Naive thymus-derived CD8-positive, alpha-beta T cell (primary cell): ENCODE measurements at regions not wholly inside any gene's neighbourhood (a gene's known extent, or its start where the extent isn't known, plus 50 kb on each side); places are given as distances from the start of the nearest gene placed in this dataset.

Experiments used
- ATAC-seq, 2 donors: fragments of 150-1000 bp; cut with Tn5 transposase in 1 of 2; sonication (Bioruptor Pico), chemical (Tn5 transposase) in 1 of 2; 1 replicate in 1 of 2; 2 replicates in 1 of 2; pipeline ENCODE4 v1.10.0; 2021; ENCODE audit warnings: mild to moderate bottlenecking in 2 of 2, moderate library complexity in 2 of 2
- POLR2A ChIA-PET: fragments of 350-600 bp; sonication (Branson Sonifier 250); formaldehyde crosslinking; loops from one replicate; lab custom pipeline; 2021; ENCODE audit warnings: antibody characterized with exemption; lab: Charles Lee
- DNase-seq, 10 donors: peaks; one replicate each; pipeline versions ENCODE4 v3.0.0 to v3.0.0-alpha.2; 2020 to 2022
- H3K27ac Mint-ChIP-seq, 10 donors: one replicate each; pipeline ENCODE4 v1.8.0; 2020 to 2022; ENCODE audit warnings: mild to moderate bottlenecking in 10 of 10, mixed read lengths in 10 of 10, moderate library complexity in 4 of 10, inconsistent platforms in 1 of 10
- H3K27me3 Mint-ChIP-seq, 5 donors: one replicate each; pipeline ENCODE4 v1.8.0; 2021 to 2022; ENCODE audit warnings: mixed read lengths in 5 of 5
- H3K36me3 Mint-ChIP-seq, 3 donors: one replicate each; pipeline ENCODE4 v1.8.0; 2020 to 2022; ENCODE audit warnings: mixed read lengths in 3 of 3, mild to moderate bottlenecking in 2 of 3, inconsistent platforms in 1 of 3
- H3K4me1 Mint-ChIP-seq, 4 donors: one replicate each; pipeline ENCODE4 v1.8.0; 2021 to 2022; ENCODE audit warnings: mixed read lengths in 4 of 4
- H3K4me3 Mint-ChIP-seq, 10 donors: one replicate each; pipeline ENCODE4 v1.8.0; 2020 to 2022; ENCODE audit warnings: mild to moderate bottlenecking in 10 of 10, mixed read lengths in 10 of 10, moderate library complexity in 6 of 10, inconsistent platforms in 1 of 10
- H3K9me3 Mint-ChIP-seq, 9 donors: one replicate each; pipeline ENCODE4 v1.8.0; 2020 to 2022; ENCODE audit warnings: mixed read lengths in 9 of 9, mild to moderate bottlenecking in 3 of 9, inconsistent platforms in 1 of 9, moderate library complexity in 1 of 9

- Mint-ChIP-seq H3K4me3 (no peak overlapping the region), H3K27ac (no peak overlapping the region), H3K9me3 (no peaks in the 10 kb centered on the region)
Measured at GRCh38 chr5:174339130-174339529, 293.6 kb downstream of the NSG2 start.

GRCh38 chr5:174340226-174340625, 294.7 kb downstream of the NSG2 start:
- Mint-ChIP-seq H3K4me3 (no peak overlapping the region), H3K36me3 (no peaks in the 10 kb centered on the region), H3K27ac (peak overlapping the region in 1 of 10 donors; percentile 51), H3K27me3 (peaks cover 3 to 48% (median 23%) of the 10 kb centered on the region in 5 donors), H3K4me1 (no peaks in the 10 kb centered on the region), H3K9me3 (no peaks in the 10 kb centered on the region)
- POLR2A ChIA-PET: no interaction called here
- ATAC-seq: no peak
- DNase-seq: no peak

More at GRCh38 chr5:174339130-174339529, 293.6 kb downstream of the NSG2 start:
- H3K4me1 Mint-ChIP-seq: no peaks in the 10 kb centered on the region
- no peak for ATAC-seq
- no peaks in the 10 kb centered on the region for H3K36me3 Mint-ChIP-seq
- DNase-seq: no peak
- peaks cover 3 to 56% (median 23%) of the 10 kb centered on the region in 5 donors for H3K27me3 Mint-ChIP-seq
- POLR2A ChIA-PET: no interaction called here

- Mint-ChIP-seq H3K9me3 (peaks cover 0 to 3% (median 0%) of the 10 kb centered on the region in 9 donors), H3K27me3 (peaks cover 5 to 24% (median 12%) of the 10 kb centered on the region in 5 donors), H3K4me1 (no peaks in the 10 kb centered on the region), H3K36me3 (no peaks in the 10 kb centered on the region), H3K27ac (no peak overlapping the region), H3K4me3 (no peak overlapping the region)
- POLR2A ChIA-PET: no interaction called here
- ATAC-seq (no peak), DNase-seq (no peak)
Measured at GRCh38 chr5:174342696-174343095, 297.2 kb downstream of the NSG2 start.

- Mint-ChIP-seq H3K4me3 (no peak overlapping the region), H3K27ac (no peak overlapping the region), H3K27me3 (peaks cover 5 to 16% (median 5%) of the 10 kb centered on the region in 5 donors), H3K4me1 (no peaks in the 10 kb centered on the region), H3K36me3 (no peaks in the 10 kb centered on the region), H3K9me3 (peaks cover 0 to 3% (median 0%) of the 10 kb centered on the region in 9 donors)
- POLR2A ChIA-PET: no interaction called here
- DNase-seq (no peak), ATAC-seq (no peak)
Measured at GRCh38 chr5:174343826-174344225, 298.3 kb downstream of the NSG2 start.

GRCh38 chr5:174344335-174344734, 298.8 kb downstream of the NSG2 start:
- no peaks in the 10 kb centered on the region for H3K4me1 Mint-ChIP-seq
- no peaks in the 10 kb centered on the region for H3K36me3 Mint-ChIP-seq
- DNase-seq (no peak), ATAC-seq (no peak)
- peaks cover 0 to 3% (median 0%) of the 10 kb centered on the region in 9 donors for H3K9me3 Mint-ChIP-seq
- POLR2A ChIA-PET: no interaction called here
- no peak overlapping the region for H3K27ac Mint-ChIP-seq
- no peak overlapping the region for H3K4me3 Mint-ChIP-seq
- H3K27me3 Mint-ChIP-seq: peaks cover 2 to 16% (median 8%) of the 10 kb centered on the region in 5 donors

GRCh38 chr5:174347183-174347582, 301.7 kb downstream of the NSG2 start:
- Mint-ChIP-seq H3K9me3 (peaks cover 0 to 4% (median 0%) of the 10 kb centered on the region in 9 donors), H3K4me3 (no peak overlapping the region), H3K4me1 (no peaks in the 10 kb centered on the region), H3K36me3 (no peaks in the 10 kb centered on the region), H3K27ac (no peak overlapping the region), H3K27me3 (peaks cover 2 to 23% (median 10%) of the 10 kb centered on the region in 5 donors)
- no peak for ATAC-seq
- POLR2A ChIA-PET: no interaction called here
- no peak for DNase-seq

GRCh38 chr5:174348311-174348981, 302.9 kb downstream of the NSG2 start:
- DNase-seq (no peak), ATAC-seq (no peak)
- Mint-ChIP-seq H3K27me3 (peaks cover 2 to 28% (median 7%) of the 10 kb centered on the region in 5 donors), H3K4me1 (no peaks in the 10 kb centered on the region), H3K36me3 (no peaks in the 10 kb centered on the region), H3K4me3 (no peak overlapping the region), H3K27ac (no peak overlapping the region), H3K9me3 (peaks cover 0 to 4% (median 0%) of the 10 kb centered on the region in 9 donors)
- POLR2A ChIA-PET: interaction anchor here (0.6 kb wide), 1 partner anchor 140 kb away, joined by 3 read pairs; no protein-coding TSS in a partner anchor

GRCh38 chr5:174352681-174353080, 307.2 kb downstream of the NSG2 start:
- no peaks in the 10 kb centered on the region for H3K36me3 Mint-ChIP-seq
- no peaks in the 10 kb centered on the region for H3K4me1 Mint-ChIP-seq
- peaks cover 0 to 6% (median 0%) of the 10 kb centered on the region in 9 donors for H3K9me3 Mint-ChIP-seq
- POLR2A ChIA-PET: no interaction called here
- no peak overlapping the region for H3K4me3 Mint-ChIP-seq
- peaks cover 0 to 34% (median 18%) of the 10 kb centered on the region in 5 donors for H3K27me3 Mint-ChIP-seq
- H3K27ac Mint-ChIP-seq: no peak overlapping the region
- ATAC-seq (no peak), DNase-seq (no peak)

- H3K9me3 Mint-ChIP-seq: peaks cover 0 to 6% (median 0%) of the 10 kb centered on the region in 9 donors
- H3K4me3 Mint-ChIP-seq: no peak overlapping the region
- POLR2A ChIA-PET: no interaction called here
- no peaks in the 10 kb centered on the region for H3K36me3 Mint-ChIP-seq
- peaks cover 0 to under 1% (median 0%) of the 10 kb centered on the region in 4 donors for H3K4me1 Mint-ChIP-seq
- DNase-seq (no peak), ATAC-seq (no peak)
- peaks cover 0 to 36% (median 9%) of the 10 kb centered on the region in 5 donors for H3K27me3 Mint-ChIP-seq
- no peak overlapping the region for H3K27ac Mint-ChIP-seq
Measured at GRCh38 chr5:174354571-174354970, 309.1 kb downstream of the NSG2 start.

- POLR2A ChIA-PET: no interaction called here
- no peak overlapping the region for H3K4me3 Mint-ChIP-seq
- peaks cover 0 to 2% (median 0%) of the 10 kb centered on the region in 4 donors for H3K4me1 Mint-ChIP-seq
- peaks cover 0 to 35% (median 9%) of the 10 kb centered on the region in 5 donors for H3K27me3 Mint-ChIP-seq
- H3K36me3 Mint-ChIP-seq: no peaks in the 10 kb centered on the region
- ATAC-seq (no peak), DNase-seq (no peak)
- peaks cover 0 to 9% (median 0%) of the 10 kb centered on the region in 9 donors for H3K9me3 Mint-ChIP-seq
- H3K27ac Mint-ChIP-seq: no peak overlapping the region
Measured at GRCh38 chr5:174355208-174355612, 309.7 kb downstream of the NSG2 start.

- H3K4me3 Mint-ChIP-seq: no peak overlapping the region
- peaks cover 0 to 27% (median 9%) of the 10 kb centered on the region in 5 donors for H3K27me3 Mint-ChIP-seq
- ATAC-seq: no peak
- POLR2A ChIA-PET: no interaction called here
- H3K27ac Mint-ChIP-seq: no peak overlapping the region
- peaks cover 0 to 9% (median 0%) of the 10 kb centered on the region in 9 donors for H3K9me3 Mint-ChIP-seq
- DNase-seq: no peak
- H3K4me1 Mint-ChIP-seq: peaks cover 0 to 2% (median 0%) of the 10 kb centered on the region in 4 donors
- H3K36me3 Mint-ChIP-seq: no peaks in the 10 kb centered on the region
Measured at GRCh38 chr5:174355995-174356394, 310.5 kb downstream of the NSG2 start.

GRCh38 chr5:174356536-174356935, 311.0 kb downstream of the NSG2 start:
- peaks cover 0 to 26% (median 9%) of the 10 kb centered on the region in 5 donors for H3K27me3 Mint-ChIP-seq
- peaks cover 0 to under 1% (median 0%) of the 10 kb centered on the region in 3 donors for H3K36me3 Mint-ChIP-seq
- POLR2A ChIA-PET: no interaction called here
- peaks cover 0 to 2% (median 0%) of the 10 kb centered on the region in 4 donors for H3K4me1 Mint-ChIP-seq
- peaks cover 0 to 10% (median 2%) of the 10 kb centered on the region in 9 donors for H3K9me3 Mint-ChIP-seq
- ATAC-seq: no peak
- DNase-seq: no peak
- H3K27ac Mint-ChIP-seq: no peak overlapping the region
- no peak overlapping the region for H3K4me3 Mint-ChIP-seq

GRCh38 chr5:174358276-174358675, 312.8 kb downstream of the NSG2 start:
- H3K27me3 Mint-ChIP-seq: peaks cover 0 to 26% (median 8%) of the 10 kb centered on the region in 5 donors
- POLR2A ChIA-PET: no interaction called here

More at GRCh38 chr5:174358276-174358675, 312.8 kb downstream of the NSG2 start:
- Mint-ChIP-seq H3K4me1 (peaks cover 0 to 2% (median 0%) of the 10 kb centered on the region in 4 donors), H3K4me3 (no peak overlapping the region), H3K9me3 (peaks cover 0 to 21% (median 12%) of the 10 kb centered on the region in 9 donors), H3K36me3 (peaks cover 0 to 13% (median 0%) of the 10 kb centered on the region in 3 donors), H3K27ac (no peak overlapping the region)
- ATAC-seq (no peak), DNase-seq (no peak)
